ENCODE measurements at regions not wholly inside any gene's neighbourhood (a gene's known extent, or its start where the extent isn't known, plus 50 kb on each side); places are given as distances from the start of the nearest gene placed in this dataset.

- DNase-seq (ENCODE audit: low spot score in 2 of 2, unreplicated experiment in 2 of 2), result no peak
These were observed 370.8 kb downstream of the CDC14C start for GRCh38 chr7:49295146-49295545.

GRCh38 chr7:49297958-49298357 is 373.6 kb downstream of the CDC14C start:
- Mint-ChIP-seq H3K4me1 (no peaks in the 10 kb centered on the region), H3K9me3 (peaks cover 10% of the 10 kb centered on the region), H3K27me3 (ENCODE audit: low read depth) (no peaks in the 10 kb centered on the region), H3K4me3 (no peak overlapping the region), H3K36me3 (no peaks in the 10 kb centered on the region), H3K27ac (no peak overlapping the region)
- TF ChIP-seq CTCF (IDR thresholded peaks at IDR 0.05; ENCODE audit: unreplicated experiment), result no peak
- DNase-seq (ENCODE audit: low spot score in 2 of 2, unreplicated experiment in 2 of 2), result no peak

More at GRCh38 chr7:49295146-49295545, 370.8 kb downstream of the CDC14C start:
- Mint-ChIP-seq H3K27me3 (ENCODE audit: low read depth) (no peaks in the 10 kb centered on the region), H3K4me3 (no peak overlapping the region), H3K4me1 (peaks cover 9% of the 10 kb centered on the region), H3K9me3 (peaks cover 10% of the 10 kb centered on the region), H3K36me3 (no peaks in the 10 kb centered on the region), H3K27ac (no peak overlapping the region)
- no peak for TF ChIP-seq CTCF (IDR thresholded peaks at IDR 0.05; ENCODE audit: unreplicated experiment)

- no peak for DNase-seq (ENCODE audit: low spot score in 2 of 2, unreplicated experiment in 2 of 2)
- no peak overlapping the region for H3K27ac Mint-ChIP-seq
These were observed 384.4 kb downstream of the CDC14C start for GRCh38 chr7:49308787-49309186.

GRCh38 chr7:49320083-49320482 is 395.7 kb downstream of the CDC14C start:
- no peak overlapping the region for H3K4me3 Mint-ChIP-seq

More at GRCh38 chr7:49308787-49309186, 384.4 kb downstream of the CDC14C start:
- H3K4me1 Mint-ChIP-seq, result no peaks in the 10 kb centered on the region
- H3K9me3 Mint-ChIP-seq, result peaks cover 4% of the 10 kb centered on the region
- no peaks in the 10 kb centered on the region for H3K27me3 Mint-ChIP-seq (ENCODE audit: low read depth)
- TF ChIP-seq CTCF (IDR thresholded peaks at IDR 0.05; ENCODE audit: unreplicated experiment), result no peak
- no peak overlapping the region for H3K4me3 Mint-ChIP-seq
- no peaks in the 10 kb centered on the region for H3K36me3 Mint-ChIP-seq

GRCh38 chr7:49321843-49322242 is 397.5 kb downstream of the CDC14C start:
- no peak overlapping the region for H3K27ac Mint-ChIP-seq
- H3K9me3 Mint-ChIP-seq, result peaks cover 3% of the 10 kb centered on the region
- no peaks in the 10 kb centered on the region for H3K36me3 Mint-ChIP-seq
- no peaks in the 10 kb centered on the region for H3K27me3 Mint-ChIP-seq (ENCODE audit: low read depth)
- TF ChIP-seq CTCF (IDR thresholded peaks at IDR 0.05; ENCODE audit: unreplicated experiment), result no peak
- DNase-seq (ENCODE audit: low spot score in 2 of 2, unreplicated experiment in 2 of 2), result no peak
- H3K4me1 Mint-ChIP-seq, result no peaks in the 10 kb centered on the region
- no peak overlapping the region for H3K4me3 Mint-ChIP-seq

More at GRCh38 chr7:49320083-49320482, 395.7 kb downstream of the CDC14C start:
- no peak for DNase-seq (ENCODE audit: low spot score in 2 of 2, unreplicated experiment in 2 of 2)
- TF ChIP-seq CTCF (IDR thresholded peaks at IDR 0.05; ENCODE audit: unreplicated experiment), result no peak
- no peaks in the 10 kb centered on the region for H3K4me1 Mint-ChIP-seq
- H3K27ac Mint-ChIP-seq, result no peak overlapping the region
- no peaks in the 10 kb centered on the region for H3K36me3 Mint-ChIP-seq
- H3K27me3 Mint-ChIP-seq (ENCODE audit: low read depth), result no peaks in the 10 kb centered on the region
- H3K9me3 Mint-ChIP-seq, result peaks cover 3% of the 10 kb centered on the region

GRCh38 chr7:49322476-49322875 is 398.1 kb downstream of the CDC14C start:
- H3K4me3 Mint-ChIP-seq, result no peak overlapping the region
- H3K36me3 Mint-ChIP-seq, result no peaks in the 10 kb centered on the region
- DNase-seq (ENCODE audit: low spot score in 2 of 2, unreplicated experiment in 2 of 2), result no peak
- no peak overlapping the region for H3K27ac Mint-ChIP-seq
- H3K4me1 Mint-ChIP-seq, result no peaks in the 10 kb centered on the region
- peaks cover 3% of the 10 kb centered on the region for H3K9me3 Mint-ChIP-seq
- TF ChIP-seq CTCF (IDR thresholded peaks at IDR 0.05; ENCODE audit: unreplicated experiment), result no peak
- no peaks in the 10 kb centered on the region for H3K27me3 Mint-ChIP-seq (ENCODE audit: low read depth)

All from mesothelial cell of epicardium (in vitro differentiated cells).